SU-DHL-6 (cell line): ENCODE measurements at regions not wholly inside any gene's neighbourhood (a gene's known extent, or its start where the extent isn't known, plus 50 kb on each side); places are given as distances from the start of the nearest gene placed in this dataset.

Source experiments
- H2AFZ ChIP-seq: fragments of 200-600 bp; sonication (generic); 2 replicates; pipeline ENCODE4 v1.6.1; 2014; ENCODE audit warnings: low read depth, mild to moderate bottlenecking, moderate library complexity, mixed read lengths, antibody characterized with exemption, low read length; ENCODE audit not compliant: severe bottlenecking
- H3F3A ChIP-seq: fragments of 200-600 bp; shearing (Covaris generic); 2 replicates; pipeline ENCODE4 v1.6.0; 2016; ENCODE audit warnings: antibody characterized with exemption, mild to moderate bottlenecking; ENCODE audit not compliant: insufficient read depth
- H3K27ac ChIP-seq: fragments of 200-600 bp; sonication (generic); 2 replicates; pipeline ENCODE4 v1.5.1; 2016; ENCODE audit warnings: low read depth, mild to moderate bottlenecking, low read length, moderate library complexity, mixed read lengths
- H3K27me3 ChIP-seq: fragments of 200-600 bp; sonication (generic), shearing (Covaris generic); 2 replicates; pipeline ENCODE4 v1.6.0; 2014; ENCODE audit warnings: mild to moderate bottlenecking, low read length
- H3K36me3 ChIP-seq: fragments of 200-600 bp; sonication (generic); 2 replicates; pipeline ENCODE4 v1.6.1; 2014; ENCODE audit warnings: mild to moderate bottlenecking, low read length, mixed read lengths
- H3K4me2 ChIP-seq: fragments of 300-600, 200-600 bp; shearing (Covaris generic), sonication (generic); 2 replicates; pipeline ENCODE4 v1.6.0; 2014; ENCODE audit warnings: low read length, low read depth, mild to moderate bottlenecking; ENCODE audit not compliant: poor library complexity, severe bottlenecking
- H3K4me3 ChIP-seq: fragments of 200-600 bp; sonication (generic); 2 replicates; pipeline ENCODE4 v1.5.1; 2014; ENCODE audit warnings: antibody characterized with exemption, low read length, mild to moderate bottlenecking, mixed read lengths; ENCODE audit not compliant: insufficient read depth, poor library complexity, severe bottlenecking
- H3K79me2 ChIP-seq: fragments of 200-600 bp; sonication (generic); 2 replicates; pipeline ENCODE4 v1.6.1; 2014; ENCODE audit warnings: mild to moderate bottlenecking, low read length, moderate library complexity; ENCODE audit not compliant: insufficient read depth
- H3K9ac ChIP-seq: fragments of 200-600 bp; sonication (generic); 2 replicates; pipeline ENCODE4 v1.7.0; 2014; ENCODE audit warnings: mild to moderate bottlenecking, low read length
- H3K9me2 ChIP-seq: fragments of 200-600 bp; sonication (generic); replicated peaks from 2 replicates; pipeline ENCODE4 v1.6.1; 2014; ENCODE audit warnings: low read length; ENCODE audit not compliant: insufficient read depth
- H3K9me3 ChIP-seq: fragments of 200-600 bp; sonication (generic); 2 replicates; pipeline ENCODE4 v1.6.1; 2014; ENCODE audit warnings: low read length, mixed read lengths; ENCODE audit not compliant: insufficient read depth
- H4K20me1 ChIP-seq: fragments of 200-600 bp; sonication (generic); 2 replicates; pipeline ENCODE4 v1.6.1; 2014; ENCODE audit warnings: low read depth, mild to moderate bottlenecking, antibody characterized with exemption, low read length, moderate library complexity, mixed read lengths
- CTCF ChIP-seq: fragments of 200-600 bp; sonication (generic); IDR thresholded peaks from one replicate; pipeline ENCODE4 v1.5.1; 2017; ENCODE audit warnings: antibody characterized with exemption, mild to moderate bottlenecking, low read length, moderate library complexity; ENCODE audit not compliant: insufficient read depth, poor library complexity, severe bottlenecking
- EZH2phosphoT487 ChIP-seq: fragments of 200-600 bp; sonication (generic), shearing (Covaris generic); conservative IDR thresholded peaks from 2 replicates; pipeline ENCODE4 v1.6.1; 2018; ENCODE audit warnings: mild to moderate bottlenecking, antibody characterized with exemption, low read length, moderate library complexity, mixed read lengths

DNA sequence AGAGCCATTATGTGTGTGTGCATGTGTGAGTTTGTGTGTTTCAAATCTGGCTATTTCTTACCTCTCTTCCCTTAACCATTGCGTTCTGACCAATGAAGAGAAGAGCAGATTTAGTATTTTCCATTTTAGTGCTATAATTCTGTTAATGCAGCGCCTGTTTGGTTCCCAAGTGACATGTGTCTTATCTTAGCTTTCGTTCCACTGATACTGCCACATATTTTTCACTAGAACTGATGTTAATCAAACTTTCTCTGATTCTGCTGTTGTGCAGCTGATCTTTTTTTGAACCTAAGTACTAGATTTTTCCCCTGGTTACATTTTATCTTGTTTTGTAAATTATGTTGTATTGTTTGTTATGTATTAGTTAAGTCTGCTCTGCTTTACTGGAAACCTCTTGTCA, 152.9 kb upstream of the MID1 start:
- no peaks in the 10 kb centered on the region for H3K27me3 ChIP-seq
- TF ChIP-seq CTCF: no peak
- no peak for TF ChIP-seq EZH2phosphoT487
- H3F3A ChIP-seq: no peaks in the 10 kb centered on the region
- no peaks in the 10 kb centered on the region for H3K9me3 ChIP-seq
- no peak overlapping the region for H2AFZ ChIP-seq
- no peak overlapping the region for H3K9ac ChIP-seq
- H3K9me2 ChIP-seq: no peaks in the 10 kb centered on the region
- H3K79me2 ChIP-seq: no peaks in the 10 kb centered on the region
- H3K36me3 ChIP-seq: no peaks in the 10 kb centered on the region
- H3K4me3 ChIP-seq: no peak overlapping the region
- H3K27ac ChIP-seq: no peak overlapping the region
- no peak overlapping the region for H3K4me2 ChIP-seq
- H4K20me1 ChIP-seq: no peaks in the 10 kb centered on the region

GRCh38 chrX:10781847-10782530, 161.6 kb upstream of the MID1 start:
- Histone ChIP-seq H3K27me3 (no peaks in the 10 kb centered on the region), H3K4me2 (no peak overlapping the region), H3K9me3 (no peaks in the 10 kb centered on the region), H3K9me2 (no peaks in the 10 kb centered on the region), H3F3A (no peaks in the 10 kb centered on the region), H3K9ac (no peak overlapping the region), H2AFZ (no peak overlapping the region), H3K36me3 (no peaks in the 10 kb centered on the region), H3K27ac (no peak overlapping the region), H4K20me1 (no peaks in the 10 kb centered on the region), H3K4me3 (no peak overlapping the region), H3K79me2 (no peaks in the 10 kb centered on the region)
- TF ChIP-seq EZH2phosphoT487 (no peak), CTCF (no peak)

GRCh38 chrX:10783451-10783995, 163.1 kb upstream of the MID1 start:
- Histone ChIP-seq H3K9me3 (no peaks in the 10 kb centered on the region), H4K20me1 (no peaks in the 10 kb centered on the region), H3K4me3 (no peak overlapping the region), H2AFZ (no peak overlapping the region), H3K79me2 (no peaks in the 10 kb centered on the region), H3K36me3 (no peaks in the 10 kb centered on the region), H3K4me2 (no peak overlapping the region), H3K27me3 (no peaks in the 10 kb centered on the region), H3K9ac (no peak overlapping the region), H3K9me2 (no peaks in the 10 kb centered on the region), H3F3A (no peaks in the 10 kb centered on the region), H3K27ac (no peak overlapping the region)
- TF ChIP-seq EZH2phosphoT487 (no peak), CTCF (no peak)
